Endothelial cell of umbilical vein (primary cell): ENCODE measurements at regions not wholly inside any gene's neighbourhood (a gene's known extent, or its start where the extent isn't known, plus 50 kb on each side); places are given as distances from the start of the nearest gene placed in this dataset.

Source experiments
- BruUV-seq: library from RNA; stranded (reverse); fragments of 400-500 nt; replicated peaks from 2 replicates; lab custom pipeline; 2021; lab: Mats Ljungman, UMichigan
- CTCF ChIA-PET: fragments of 300-600, 350-600 bp; sonication (Branson Sonifier 250); formaldehyde crosslinking; loops from one replicate; lab custom pipeline; 2021; ENCODE audit warnings: antibody characterized with exemption, inconsistent platforms; lab: Charles Lee
- POLR2A ChIA-PET: fragments of 300-600, 350-600 bp; sonication (Branson Sonifier 250); formaldehyde crosslinking; loops from one replicate; lab custom pipeline; 2021; ENCODE audit warnings: antibody characterized with exemption, inconsistent platforms; lab: Charles Lee
- DNase-seq: peaks from one replicate; pipeline ENCODE4 v3.0.0-alpha.2; 2011; ENCODE audit warnings: low read depth, low spot score
- FAIRE-seq: peaks from 2 replicates; lab custom pipeline; 2011; peaks lifted over from hg19 to GRCh38; lab: Jason Lieb, UNC
- H2AFZ ChIP-seq: 2 replicates; pipeline ENCODE4 v1.6.0; 2012; ENCODE audit warnings: low read depth, low read length, control low read depth, inconsistent platforms
- H3K27ac ChIP-seq: 2 replicates; pipeline ENCODE4 v1.5.1; 2011; ENCODE audit warnings: low read depth, mild to moderate bottlenecking, control low read depth, low read length, moderate library complexity; ENCODE audit not compliant: insufficient read depth
- H3K27me3 ChIP-seq, 2 experiments: 2 replicates each; pipeline versions ENCODE4 v1.6.0 to v1.6.1; 2011; ENCODE audit warnings: low read length in 2 of 2, mixed read lengths in 1 of 2; ENCODE audit not compliant: control insufficient read depth in 2 of 2, insufficient read depth in 2 of 2
- H3K36me3 ChIP-seq, 2 experiments: 2 replicates in 1 of 2; 3 replicates in 1 of 2; pipeline ENCODE4 v1.5.1; 2011; ENCODE audit warnings: low read length in 2 of 2, mild to moderate bottlenecking in 1 of 2, moderate library complexity in 1 of 2; ENCODE audit not compliant: control insufficient read depth in 2 of 2, insufficient read depth in 2 of 2; ENCODE audit errors: extremely low read depth in 1 of 2
- H3K4me1 ChIP-seq: 3 replicates; pipeline ENCODE4 v1.5.1; 2011; ENCODE audit warnings: mild to moderate bottlenecking, low read length; ENCODE audit not compliant: control insufficient read depth, insufficient read depth; ENCODE audit errors: extremely low read depth
- H3K4me2 ChIP-seq: 2 replicates; pipeline ENCODE4 v1.6.1; 2011; ENCODE audit warnings: low read length, control low read depth, mixed read lengths; ENCODE audit not compliant: insufficient read depth
- H3K4me3 ChIP-seq, 3 experiments: fragments of 200-600 bp in 1 of 3; sonication (generic), shearing (Covaris generic) in 1 of 3; replicated peaks in 1 of 3; 2 replicates each; pipeline ENCODE4 v1.5.1; 2011 to 2016; ENCODE audit warnings: control low read depth in 3 of 3, low read length in 3 of 3, mild to moderate bottlenecking in 2 of 3, inconsistent platforms in 1 of 3, low read depth in 1 of 3, moderate library complexity in 1 of 3; ENCODE audit not compliant: insufficient read depth in 1 of 3
- H3K79me2 ChIP-seq: 2 replicates; pipeline ENCODE4 v1.6.0; 2012; ENCODE audit warnings: low read length, inconsistent platforms; ENCODE audit not compliant: control insufficient read depth, insufficient read depth
- H3K9ac ChIP-seq: replicated peaks from 2 replicates; pipeline ENCODE3; 2011; ENCODE audit warnings: low read length, control low read depth; ENCODE audit not compliant: insufficient read depth; ENCODE audit errors: extremely low read depth
- H3K9me1 ChIP-seq: replicated peaks from 3 replicates; pipeline ENCODE4 v1.6.0; 2011; ENCODE audit warnings: mild to moderate bottlenecking, low read length; ENCODE audit not compliant: control insufficient read depth, insufficient read depth; ENCODE audit errors: extremely low read depth
- H3K9me3 ChIP-seq: replicated peaks from 2 replicates; pipeline ENCODE4 v1.5.1; 2012; ENCODE audit warnings: low read length, inconsistent platforms; ENCODE audit not compliant: control insufficient read depth, insufficient read depth
- H4K20me1 ChIP-seq: replicated peaks from 2 replicates; pipeline ENCODE3; 2011; ENCODE audit warnings: mild to moderate bottlenecking, low read length; ENCODE audit not compliant: control insufficient read depth, insufficient read depth; ENCODE audit errors: extremely low read depth
- CTCF ChIP-seq, 2 donors: IDR thresholded peaks; 1 replicate in 1 of 2; 2 replicates in 1 of 2; pipeline ENCODE4 v1.5.1; 2011; ENCODE audit warnings: low read length in 2 of 2, mild to moderate bottlenecking in 2 of 2, moderate library complexity in 2 of 2, control low read depth in 1 of 2, inconsistent platforms in 1 of 2, low read depth in 1 of 2; ENCODE audit not compliant: insufficient read depth in 1 of 2; ENCODE audit errors: extremely low read depth in 1 of 2
- EZH2 ChIP-seq: IDR thresholded peaks from 2 replicates; pipeline ENCODE4 v1.6.1; 2012; ENCODE audit warnings: borderline replicate concordance, low read depth, mild to moderate bottlenecking, moderate library complexity, low read length, inconsistent platforms; ENCODE audit not compliant: severe bottlenecking
- FOS ChIP-seq: IDR thresholded peaks from 2 replicates; pipeline ENCODE4 v1.6.1; 2011; ENCODE audit warnings: mild to moderate bottlenecking, low read length, moderate library complexity, borderline replicate concordance; ENCODE audit not compliant: insufficient read depth
- GATA2 ChIP-seq: IDR thresholded peaks from 2 replicates; pipeline ENCODE4 v1.7.0; 2011; ENCODE audit warnings: low read depth, mild to moderate bottlenecking, moderate library complexity, mixed read lengths, low read length; ENCODE audit not compliant: insufficient read length, insufficient read depth
- JUN ChIP-seq: IDR thresholded peaks from 2 replicates; pipeline ENCODE4 v1.6.1; 2011; ENCODE audit warnings: borderline replicate concordance, low read depth; ENCODE audit not compliant: insufficient read length, insufficient read depth
- MYC ChIP-seq: IDR thresholded peaks from one replicate; pipeline ENCODE4 v1.6.1; 2011; ENCODE audit warnings: mild to moderate bottlenecking, low read depth, low read length
- POLR2A ChIP-seq: IDR thresholded peaks from 2 replicates; pipeline ENCODE4 v1.6.1; 2012; ENCODE audit warnings: low read depth, mild to moderate bottlenecking, control low read depth, low read length
- POLR2AphosphoS5 ChIP-seq: IDR thresholded peaks from 2 replicates; pipeline ENCODE4 v1.6.1; 2012; ENCODE audit warnings: low read depth, mild to moderate bottlenecking, control low read depth, low read length, moderate library complexity; ENCODE audit not compliant: insufficient read depth
- dilution Hi-C: fragments of 300-500 bp; cut with MboI; formaldehyde crosslinking; loops from one replicate; pipeline ENCODE4 v1.15.0; 2019; ENCODE audit warnings: low sequenced_read_pairs; ENCODE audit not compliant: extremely low pct_ligation_motif_present
- intact Hi-C: fragments of 100-400 bp; cut with micrococcal nuclease; formaldehyde crosslinking; loops from one replicate; pipeline ENCODE4 v1.10.0; 2022
- TF ChIP-seq, protein P1 (sequence below): IDR thresholded peaks from 2 replicates; pipeline ENCODE4 v1.6.1; 2011; ENCODE audit not compliant: insufficient read depth, insufficient read length

DNA sequence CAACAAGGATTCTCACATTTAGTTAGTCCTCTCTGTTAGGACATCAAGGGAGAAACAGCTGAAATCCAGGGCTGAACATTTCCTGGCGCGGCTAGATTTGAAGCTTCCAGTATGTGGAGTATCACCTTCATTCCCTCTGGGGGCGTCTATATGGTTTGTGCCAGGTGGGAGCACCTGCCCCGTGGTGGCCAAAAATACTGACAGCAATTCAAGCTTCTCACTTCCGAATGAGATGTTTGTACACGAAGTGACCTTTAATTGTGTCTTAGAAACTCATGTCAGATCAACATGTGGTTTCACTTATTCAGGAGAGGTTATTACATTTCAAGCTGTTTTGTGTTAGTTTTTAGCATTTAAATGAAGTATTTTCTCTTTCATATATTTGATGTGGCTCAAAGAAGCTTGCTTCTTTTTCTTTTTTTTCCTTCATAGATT, 67.3 kb upstream of the ZNF217 start:
- H3K4me3 ChIP-seq = no peak overlapping the region
- no peak for DNase-seq
- no peak for FAIRE-seq
- dilution Hi-C loops (no loop called here), intact Hi-C loops (loop anchor here (5.0 kb wide), 1 partner anchor 39 kb away; no protein-coding TSS in a partner anchor)
- H2AFZ ChIP-seq = peak overlapping the region; percentile 68
- BruUV-seq = no TSS peak
- H4K20me1 ChIP-seq = no peaks in the 10 kb centered on the region
- no peaks in the 10 kb centered on the region for H3K9me1 ChIP-seq
- H3K9me3 ChIP-seq = no peaks in the 10 kb centered on the region
- H3K79me2 ChIP-seq = no peaks in the 10 kb centered on the region
- H3K27me3 ChIP-seq = no peaks in the 10 kb centered on the region
- TF ChIP-seq FOS (no peak), EZH2 (no peak), CTCF (IDR thresholded peaks at IDR 0.05; ENCODE audit: extremely low read depth in 1 of 2, insufficient read depth in 1 of 2, low read depth in 1 of 2, low read length in 2 of 2) (no peak), POLR2A (no peak), POLR2AphosphoS5 (no peak), GATA2 (no peak), JUN (no peak), MYC (no peak)
- TF ChIP-seq, protein P1, sequence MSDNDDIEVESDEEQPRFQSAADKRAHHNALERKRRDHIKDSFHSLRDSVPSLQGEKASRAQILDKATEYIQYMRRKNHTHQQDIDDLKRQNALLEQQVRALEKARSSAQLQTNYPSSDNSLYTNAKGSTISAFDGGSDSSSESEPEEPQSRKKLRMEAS = no peak
- peaks cover 5% of the 10 kb centered on the region for H3K4me1 ChIP-seq
- H3K27ac ChIP-seq = no peak overlapping the region
- no peak overlapping the region for H3K9ac ChIP-seq
- H3K4me2 ChIP-seq = no peak overlapping the region
- ChIA-PET POLR2A (no interaction called here), CTCF (interaction anchor here (1.2 to 1.6 kb wide), 3 partner anchors 18 to 81 kb away, joined by 3 to 4 read pairs (median 3); no protein-coding TSS in a partner anchor)
- no peaks in the 10 kb centered on the region for H3K36me3 ChIP-seq
